NCI-H2107 treated with DMSO at 0.1 percent for 48 hours (cell line): ENCODE measurements at regions not wholly inside any gene's neighbourhood (a gene's known extent, or its start where the extent isn't known, plus 50 kb on each side); places are given as distances from the start of the nearest gene placed in this dataset.

ENCODE experiments used
- DNase-seq: peaks from one replicate; lab custom pipeline; 2025; ENCODE audit not compliant: unreplicated experiment; lab: John Stamatoyannopoulos, UW

DNA sequence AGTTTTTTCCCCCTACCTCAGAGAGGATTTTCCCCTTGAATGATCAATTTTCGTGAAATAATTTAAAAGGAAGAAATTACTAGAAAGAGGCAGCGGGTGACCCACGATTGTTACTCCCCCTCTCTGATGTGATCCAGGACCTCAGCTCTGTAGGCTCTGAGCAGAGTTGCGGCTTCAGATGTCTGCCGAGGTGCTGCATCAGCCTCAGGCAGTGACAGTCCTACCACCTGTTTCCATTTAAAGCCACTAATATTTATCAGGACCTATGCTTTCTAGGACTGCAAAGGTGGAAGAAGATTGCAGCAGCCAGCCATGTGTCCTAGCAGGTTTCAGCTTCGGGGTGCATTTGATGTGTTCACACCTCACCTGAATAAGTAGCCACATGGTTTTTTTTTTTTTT, 294.8 kb upstream of the C2CD4B start:
- DNase-seq, result no peak

DNA sequence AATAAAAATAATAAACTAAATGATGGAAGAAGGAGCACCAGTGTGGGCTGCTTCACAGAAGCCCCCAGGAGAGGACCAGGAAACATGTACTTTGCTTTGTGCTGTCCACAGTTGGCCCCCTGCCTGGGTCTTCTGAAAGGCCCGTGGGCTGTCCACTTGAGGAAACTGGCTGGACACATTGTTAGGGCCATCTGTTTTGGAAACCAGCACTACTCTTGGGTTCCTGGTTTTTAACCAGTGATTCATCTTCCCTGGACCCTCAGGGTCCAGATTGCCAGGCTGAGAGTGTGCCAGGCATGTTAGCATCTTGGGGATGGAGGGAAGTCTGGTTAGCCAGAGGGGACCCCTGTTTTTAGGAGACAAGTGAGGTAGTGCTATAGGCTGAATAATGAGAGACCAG, 297.2 kb upstream of the C2CD4B start:
- no peak for DNase-seq

DNA sequence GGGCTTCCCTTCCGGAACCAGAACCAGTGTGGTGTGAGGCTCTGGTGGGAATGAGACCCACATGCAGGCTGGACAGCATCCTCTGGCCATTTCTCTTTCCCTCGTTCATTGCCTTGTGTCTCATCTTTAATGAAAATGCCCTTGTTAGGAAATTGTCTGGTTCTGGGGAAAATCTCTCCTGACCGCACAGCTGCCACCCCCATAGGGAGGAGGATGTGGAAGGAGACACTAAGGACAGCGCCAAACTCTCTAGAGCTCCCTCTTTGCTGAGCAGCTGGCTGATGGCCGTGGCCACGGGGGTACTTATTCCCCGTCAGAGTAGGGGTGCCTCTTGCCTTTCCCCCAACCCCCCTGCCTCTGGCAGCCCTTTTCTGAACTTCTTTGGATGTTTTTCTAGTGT, 297.6 kb upstream of the C2CD4B start:
- no peak for DNase-seq

DNA sequence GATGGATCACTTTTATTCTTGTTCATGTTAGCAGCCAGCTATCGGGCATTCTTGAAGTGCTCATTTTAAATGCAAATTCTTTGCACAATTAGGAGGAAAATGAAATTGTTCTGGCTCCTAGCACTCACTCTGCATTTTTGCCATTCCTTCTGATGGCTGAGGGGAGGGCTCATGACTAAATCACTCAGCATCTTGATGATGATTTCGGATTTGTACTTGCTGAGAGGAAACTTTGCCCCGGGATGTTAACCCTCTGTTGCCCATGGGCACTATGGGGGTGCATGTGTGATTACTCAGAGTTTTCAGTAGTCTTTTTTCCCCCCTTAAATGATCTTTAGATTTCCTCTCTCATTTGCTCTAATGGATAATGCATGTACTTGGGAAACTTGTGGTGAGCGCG, 299.6 kb upstream of the C2CD4B start:
- no peak for DNase-seq

DNA sequence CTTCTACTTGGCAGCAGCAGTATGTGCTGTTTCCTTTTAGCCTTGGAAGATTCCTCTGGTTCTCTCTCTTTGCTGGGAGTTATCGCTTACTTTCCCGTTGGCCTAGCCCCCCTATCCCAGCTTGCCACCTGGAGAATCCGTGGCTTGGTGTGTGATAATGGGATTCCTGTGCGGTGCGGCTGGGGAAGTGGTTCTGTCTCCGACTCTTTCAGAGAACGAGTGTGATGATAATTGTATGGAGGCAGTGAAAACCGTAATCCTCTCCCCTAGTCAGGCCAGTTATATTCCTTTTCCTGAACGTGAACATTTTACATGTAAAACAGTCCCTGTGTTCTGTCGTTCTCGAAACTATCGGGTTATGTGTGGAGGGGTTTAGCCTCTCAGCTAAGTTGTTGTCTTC, 300.1 kb upstream of the C2CD4B start:
- no peak for DNase-seq

DNA sequence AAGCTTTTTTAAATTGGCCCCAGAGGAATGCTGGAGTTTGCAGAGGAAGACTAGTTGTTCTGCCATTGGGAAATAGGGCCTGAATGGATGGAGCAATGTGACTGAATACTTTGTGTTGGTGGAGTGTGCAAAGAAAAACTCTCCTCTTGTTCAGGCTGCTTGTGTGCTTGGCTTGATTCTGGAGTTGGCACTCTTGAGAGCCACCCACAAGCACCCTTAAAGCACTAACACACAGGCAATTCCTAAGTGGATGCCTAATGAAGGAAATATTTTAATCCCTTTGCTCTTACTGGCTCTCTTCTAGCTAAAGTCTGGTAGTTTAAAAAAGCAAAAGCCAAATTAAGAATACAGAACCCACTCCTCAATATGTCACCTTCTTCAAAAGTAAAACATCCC, 304.4 kb upstream of the C2CD4B start:
- DNase-seq, result no peak

DNA sequence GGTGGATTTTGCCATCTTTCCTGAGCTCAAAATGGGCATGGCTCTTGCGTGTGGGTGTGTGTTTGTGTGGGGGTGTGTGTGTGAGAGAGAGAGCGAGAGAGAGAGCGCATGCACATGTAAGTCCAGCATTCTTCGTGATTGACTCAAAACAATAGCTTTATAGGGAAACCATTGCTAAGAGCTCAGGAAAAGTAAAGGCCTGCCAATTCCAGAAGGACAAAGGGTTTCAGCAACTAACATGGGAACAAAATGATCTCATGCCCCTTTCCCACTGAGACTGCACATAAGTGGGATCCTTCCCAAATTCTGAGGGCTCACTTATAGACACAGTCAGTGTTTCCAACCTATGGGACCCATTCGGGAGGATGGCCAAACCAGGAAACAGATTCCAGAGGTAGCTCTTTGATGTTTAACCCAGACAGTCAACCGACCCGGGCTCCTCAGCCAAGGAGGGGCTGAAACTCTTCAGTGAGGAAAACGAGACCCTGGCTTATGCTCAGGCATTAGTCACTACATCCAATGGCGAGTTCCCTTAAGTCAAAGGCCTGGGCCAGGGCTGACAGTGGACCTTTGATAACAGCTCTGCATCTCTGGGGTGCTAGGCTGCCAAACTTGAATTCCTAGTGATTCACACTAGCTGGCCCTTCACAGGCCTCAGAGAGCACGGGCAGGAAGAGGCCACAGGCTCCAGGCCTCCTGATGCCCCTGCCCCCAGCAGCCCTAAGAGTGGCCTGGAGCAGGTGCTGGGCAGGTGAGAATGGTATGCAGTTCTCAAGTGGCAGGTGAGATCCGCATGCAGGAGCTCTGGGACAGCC, 305.0 kb upstream of the C2CD4B start:
- DNase-seq, result no peak

DNA sequence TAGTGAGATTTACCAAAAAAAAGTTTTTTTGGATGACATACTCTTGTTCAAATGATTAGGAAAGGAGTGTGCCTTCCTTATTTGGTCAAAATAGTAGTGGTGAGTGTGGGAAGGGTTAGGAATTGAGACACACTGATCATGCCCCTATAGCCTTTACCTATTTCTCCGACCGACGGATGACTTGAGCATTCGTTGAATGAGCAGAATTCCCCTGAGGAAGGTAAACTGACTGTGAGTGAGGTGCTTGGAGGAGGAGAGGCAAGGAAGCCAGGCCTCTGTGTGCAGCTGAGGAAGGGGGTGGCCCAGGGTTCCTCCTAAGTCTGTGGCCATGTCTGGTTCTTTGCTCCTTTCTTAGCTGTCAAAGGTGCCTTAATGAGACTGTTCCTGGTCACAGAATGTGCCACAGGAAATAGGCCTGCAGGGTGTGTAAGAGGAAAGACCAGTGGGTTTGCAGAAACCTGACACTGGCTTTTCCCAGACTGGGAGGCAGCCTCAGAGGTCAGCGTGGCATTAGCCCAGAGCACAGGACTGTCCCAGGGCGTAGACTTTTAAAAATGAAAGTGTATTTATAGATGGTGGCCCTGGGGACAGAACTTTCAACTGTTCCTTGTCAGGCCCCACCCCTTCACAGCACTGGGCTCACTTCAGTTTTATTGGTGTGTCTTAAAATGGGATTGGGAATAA, 307.7 kb upstream of the C2CD4B start:
- no peak for DNase-seq

DNA sequence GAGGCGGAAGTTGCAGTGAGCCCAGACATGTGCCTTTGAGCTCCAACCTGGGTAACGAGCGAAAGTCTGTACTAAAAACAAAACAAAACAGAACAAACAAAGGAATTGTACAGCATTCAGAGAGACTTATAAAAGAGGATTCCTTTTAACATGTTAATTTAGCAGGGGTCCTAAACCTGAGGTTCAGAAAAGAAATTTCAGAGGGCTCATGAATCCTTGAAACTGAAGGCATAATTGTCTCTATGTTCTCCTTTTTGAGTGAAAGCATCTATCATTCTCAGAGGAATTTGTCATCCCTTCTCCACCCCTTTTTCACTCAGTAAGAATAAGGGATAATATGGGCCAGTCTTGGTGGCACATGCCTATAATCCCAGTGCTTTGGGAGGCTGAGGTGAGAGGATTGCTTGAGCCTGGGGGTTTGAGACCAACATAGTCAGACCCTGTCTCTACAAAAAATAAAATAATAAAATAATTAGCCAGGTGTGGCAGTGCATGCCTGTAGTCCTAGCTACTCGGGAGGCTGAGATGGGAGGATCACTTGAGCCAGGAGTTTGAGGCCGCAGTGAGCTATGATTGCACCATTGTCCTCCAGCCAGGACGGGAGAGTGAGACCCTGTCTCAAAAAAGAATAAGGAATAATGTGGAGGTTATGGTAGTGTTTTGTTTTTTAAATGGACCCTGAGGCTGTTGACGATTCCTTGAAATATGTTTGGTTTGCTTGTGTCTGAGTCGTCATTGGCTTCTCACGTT, 309.1 kb upstream of the C2CD4B start:
- DNase-seq, result no peak

DNA sequence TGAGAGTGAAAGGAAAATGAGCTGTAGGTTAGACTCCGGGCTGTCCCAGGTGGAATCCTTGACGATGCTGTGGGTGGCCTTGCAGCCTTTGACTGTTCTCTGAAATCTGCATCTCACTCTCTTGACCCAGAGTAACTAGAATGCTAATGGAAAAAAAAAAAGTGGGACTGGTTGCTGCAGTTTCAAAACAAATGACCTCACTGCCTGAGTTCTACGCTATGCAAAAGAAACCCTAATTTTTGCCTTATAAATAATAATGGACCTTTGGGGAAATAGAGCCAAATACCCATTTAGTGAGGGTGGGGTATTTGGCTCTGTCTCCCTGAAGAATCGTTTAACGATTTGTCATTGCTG, 309.7 kb upstream of the C2CD4B start:
- no peak for DNase-seq

DNA sequence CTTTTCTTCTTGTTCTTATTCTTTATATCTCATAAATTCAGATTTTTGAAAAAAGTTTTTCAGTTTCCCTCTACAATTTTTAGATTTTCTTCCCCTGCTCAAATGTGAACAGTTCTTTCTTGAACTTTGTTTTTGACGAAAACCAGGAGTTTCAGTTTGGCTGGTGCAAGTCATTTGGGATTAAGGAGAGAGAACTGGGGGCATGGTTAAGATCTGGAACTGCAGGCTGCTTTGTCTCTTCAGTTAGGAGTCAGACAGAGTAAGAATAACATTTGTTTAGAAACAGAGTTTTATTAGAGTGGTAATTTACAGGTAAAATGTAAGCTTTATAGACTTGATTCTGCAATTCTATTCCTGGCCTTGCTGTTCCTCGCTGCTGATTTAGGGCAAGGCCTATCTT, 310.5 kb upstream of the C2CD4B start:
- DNase-seq, result no peak

DNA sequence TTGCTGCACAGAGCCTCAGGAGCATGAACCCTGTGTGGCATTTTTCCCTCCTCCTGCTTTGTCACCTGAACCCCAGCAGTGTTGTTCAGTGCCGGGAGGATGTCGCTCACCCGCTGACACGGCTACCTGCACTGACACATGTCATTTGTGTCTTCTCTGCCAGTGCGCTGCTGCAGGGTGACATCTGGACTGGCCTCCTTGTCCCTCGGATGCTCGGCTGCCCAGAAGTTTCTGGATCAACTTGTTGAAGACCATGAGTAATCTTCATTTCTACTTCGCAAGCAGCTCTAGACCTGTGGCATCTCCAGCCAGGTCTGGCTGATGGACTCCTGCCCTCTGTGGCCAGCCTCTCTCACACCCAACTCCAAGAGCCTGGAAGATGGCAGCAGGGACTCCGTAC, 311.1 kb upstream of the C2CD4B start:
- DNase-seq, result no peak

DNA sequence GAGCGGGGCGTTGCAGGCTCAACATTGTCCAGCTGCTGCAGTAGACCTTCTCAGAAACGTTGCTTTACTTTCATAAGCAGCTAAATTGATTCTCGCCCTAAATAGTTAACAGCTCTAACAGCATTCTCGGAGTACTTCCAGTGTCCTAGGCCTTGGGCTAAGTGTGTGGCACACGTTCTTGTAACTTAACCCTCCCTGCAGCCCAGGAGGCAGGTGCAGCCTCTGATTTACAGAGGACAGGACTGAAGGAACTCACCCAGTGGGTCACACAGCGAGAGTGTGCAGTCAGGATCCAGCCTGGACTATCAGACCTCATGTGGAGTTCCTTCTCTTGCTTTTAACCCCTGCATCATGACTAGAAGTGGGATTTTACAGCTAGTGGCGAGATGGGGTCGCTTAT, 312.8 kb upstream of the C2CD4B start:
- no peak for DNase-seq

DNA sequence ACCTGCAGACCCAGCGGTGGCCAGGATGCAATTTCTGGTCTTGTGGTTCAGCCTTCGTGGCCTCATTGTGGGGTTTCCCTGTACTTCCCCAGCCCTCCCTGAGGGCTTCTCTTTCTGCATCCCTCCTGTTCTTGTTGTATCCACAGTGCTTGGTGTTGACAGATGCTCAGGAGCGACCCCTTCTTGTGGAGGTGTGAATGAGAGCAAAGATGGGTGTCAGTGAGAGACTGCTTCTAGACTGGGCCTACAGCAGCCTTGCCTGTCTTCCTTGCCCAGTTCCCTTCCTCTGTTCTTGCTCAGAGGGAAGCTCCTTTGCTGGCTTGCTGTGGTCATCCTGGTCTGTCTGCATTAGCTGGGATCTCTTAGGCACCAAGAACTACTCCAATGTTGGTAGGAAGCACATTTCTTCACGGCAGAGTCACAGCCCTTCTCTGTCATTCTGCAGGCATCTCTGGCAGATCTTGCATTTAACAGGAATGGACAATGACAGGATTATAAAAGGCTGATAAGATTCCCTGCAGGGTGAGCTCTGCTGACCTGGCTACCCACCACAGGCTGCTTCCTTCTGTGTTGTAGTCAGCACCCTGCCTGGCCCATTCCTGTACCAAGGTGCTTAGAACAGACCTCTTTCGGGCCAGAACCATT, 317.8 kb upstream of the C2CD4B start:
- DNase-seq, result no peak

DNA sequence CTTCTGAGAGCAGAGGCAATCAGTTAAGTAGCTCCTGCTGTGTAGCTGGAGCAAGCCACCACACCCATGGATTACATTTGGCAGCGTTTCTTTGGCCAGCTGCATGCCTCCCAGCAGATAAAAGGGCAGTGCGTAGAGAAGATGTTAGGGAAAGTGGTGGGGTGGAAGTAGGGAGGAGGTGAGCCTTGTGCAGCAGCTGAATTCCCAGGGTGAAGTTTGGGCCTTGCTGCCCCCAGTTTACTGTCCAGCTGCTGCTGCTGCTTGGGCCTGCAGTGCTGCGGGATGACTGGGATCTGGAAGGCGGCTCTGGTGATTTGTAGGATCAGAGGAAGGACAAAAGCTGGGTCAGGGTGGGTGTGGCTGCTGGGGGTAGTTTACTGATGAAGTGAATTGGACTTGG, 318.7 kb upstream of the C2CD4B start:
- no peak for DNase-seq

DNA sequence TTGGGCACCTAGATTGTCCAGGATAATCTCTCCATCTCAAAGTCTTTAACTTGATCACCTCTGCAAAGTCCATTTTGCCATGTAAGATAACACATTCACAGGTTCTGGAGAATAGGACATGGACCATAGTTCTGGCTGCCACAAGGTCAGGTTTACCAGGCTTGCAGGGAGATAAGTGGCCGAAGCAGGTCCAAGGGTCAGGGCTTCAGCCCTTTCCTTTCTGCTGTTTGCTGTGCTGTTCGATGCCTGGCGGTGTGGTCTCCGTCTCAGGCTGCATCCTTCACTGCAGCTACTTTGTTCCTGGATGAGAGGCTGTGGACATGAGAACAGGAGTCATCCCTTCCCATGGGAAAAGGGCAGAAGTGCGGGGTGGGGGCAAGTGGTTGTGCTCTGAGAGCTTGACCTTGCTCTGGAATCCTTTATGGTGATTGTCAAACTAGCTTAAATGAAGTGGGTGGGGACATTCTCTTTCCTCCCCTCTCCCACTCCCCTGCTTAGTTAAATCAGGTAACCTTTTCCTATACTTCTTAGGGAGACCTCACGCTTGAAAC, 320.2 kb upstream of the C2CD4B start:
- DNase-seq, result no peak

DNA sequence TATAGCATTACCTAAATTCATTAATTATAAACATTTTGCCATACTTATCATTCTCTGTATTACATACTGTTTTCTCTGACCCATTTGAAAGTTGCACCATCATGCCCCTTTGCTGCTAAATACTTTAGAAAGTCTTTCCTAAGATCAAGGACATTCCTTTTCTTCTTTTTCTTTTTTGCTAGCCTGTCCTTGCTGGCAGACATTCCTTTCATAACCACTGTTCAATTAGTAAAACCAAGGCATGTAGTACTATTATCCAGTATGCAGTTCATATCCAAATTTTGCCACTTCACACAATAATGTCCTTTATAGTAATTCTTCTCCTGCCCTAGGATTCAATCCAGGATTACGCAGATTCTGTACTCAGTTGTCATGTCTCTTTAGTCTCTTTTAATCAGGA, 321.0 kb upstream of the C2CD4B start:
- DNase-seq, result no peak

DNA sequence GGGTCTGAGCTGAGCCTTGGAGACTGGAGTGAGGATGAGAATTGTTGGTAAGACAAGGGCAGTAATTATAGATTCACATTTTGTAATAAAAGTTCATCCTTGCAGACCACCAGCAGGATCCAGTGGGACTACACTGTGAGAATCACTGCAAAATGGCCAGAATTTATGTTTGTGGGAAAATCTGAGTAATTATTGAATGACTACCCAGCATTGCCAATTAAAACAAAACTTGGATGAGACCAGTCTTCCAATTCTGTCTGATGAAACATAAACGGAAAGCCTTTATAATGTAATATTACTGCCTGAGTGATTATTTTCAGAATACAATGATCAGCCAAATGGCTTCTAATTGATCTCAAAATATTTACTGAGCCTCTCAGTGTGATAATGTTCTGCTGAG, 323.3 kb upstream of the C2CD4B start:
- DNase-seq, result no peak

DNA sequence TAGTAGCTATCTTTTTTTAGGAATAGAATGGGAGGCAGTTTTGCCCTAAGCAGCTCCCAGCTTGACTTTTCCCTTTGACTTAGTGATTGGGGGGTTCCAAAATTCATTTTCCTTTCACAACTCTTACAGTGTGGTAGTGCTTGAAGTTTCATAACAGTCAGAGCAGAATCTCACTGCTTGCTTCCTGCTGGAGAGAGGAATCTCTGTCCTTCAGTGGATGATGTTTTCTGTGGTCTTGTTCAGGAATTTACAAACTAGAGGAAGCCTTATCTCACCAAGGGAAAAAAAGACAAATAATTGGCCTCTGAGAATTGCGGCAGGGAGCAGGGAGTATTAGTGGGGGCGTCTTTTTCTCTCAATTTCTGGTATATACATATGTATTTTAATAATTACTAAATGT, 326.6 kb upstream of the C2CD4B start:
- DNase-seq, result no peak

DNA sequence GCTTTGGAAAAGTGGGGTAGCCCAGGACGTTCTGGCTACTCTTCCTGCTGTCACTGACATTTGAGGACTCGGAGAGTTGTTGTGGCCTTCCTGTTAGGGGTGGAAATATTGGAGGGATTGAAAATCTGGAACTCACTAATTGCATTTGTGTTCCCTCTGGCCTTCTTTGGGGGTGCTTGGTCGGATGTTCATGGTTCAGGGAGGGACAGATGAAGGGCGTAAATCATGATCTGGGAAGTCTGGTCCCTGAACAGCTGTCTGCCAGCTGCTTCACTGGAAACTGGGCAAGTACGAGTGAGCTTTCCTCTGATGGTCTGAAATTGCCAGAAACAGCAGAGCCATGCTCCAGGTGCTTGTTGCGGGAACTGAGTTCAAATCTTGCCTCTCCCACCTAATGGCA, 327.8 kb upstream of the C2CD4B start:
- no peak for DNase-seq

DNA sequence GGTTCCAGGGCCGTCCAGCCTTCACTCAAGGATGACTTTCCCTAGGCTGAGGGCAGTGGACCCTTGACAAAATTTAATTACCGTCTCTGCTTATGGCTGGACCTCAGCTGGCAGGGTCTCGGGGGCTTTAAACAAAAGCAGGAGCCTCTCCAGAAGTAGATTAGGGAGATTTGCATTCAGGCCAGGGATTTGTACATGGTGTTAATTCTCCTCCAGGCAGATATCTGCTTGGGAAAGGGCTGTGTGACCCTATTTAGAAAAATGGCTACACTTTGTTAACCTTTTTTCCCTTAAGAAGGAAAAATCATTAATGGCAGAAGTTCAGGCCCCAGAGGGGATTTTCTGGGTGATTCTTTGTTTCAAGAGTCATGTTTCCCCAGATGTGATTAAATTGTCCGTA, 329.1 kb upstream of the C2CD4B start:
- DNase-seq, result no peak
